CD4-positive, alpha-beta T cell (primary cell): ENCODE measurements at regions not wholly inside any gene's neighbourhood (a gene's known extent, or its start where the extent isn't known, plus 50 kb on each side); places are given as distances from the start of the nearest gene placed in this dataset.

Experiments
- ATAC-seq: fragments of 200-7000 bp; cut with Tn5 transposase; one replicate; pipeline ENCODE4 v1.10.0; 2022; ENCODE audit warnings: mild to moderate bottlenecking; ENCODE audit not compliant: poor library complexity
- CTCF ChIA-PET: fragments of 350-600 bp; sonication (Branson Sonifier 250); formaldehyde crosslinking; loops from one replicate; lab custom pipeline; 2021; ENCODE audit warnings: antibody characterized with exemption, inconsistent platforms; lab: Charles Lee
- POLR2A ChIA-PET: fragments of 350-600 bp; sonication (Branson Sonifier 250); formaldehyde crosslinking; loops from one replicate; lab custom pipeline; 2021; ENCODE audit warnings: antibody characterized with exemption, inconsistent platforms; lab: Charles Lee
- DNase-seq, 14 experiments: peaks; one replicate each; pipeline ENCODE4 v3.0.0-alpha.2; 2013 to 2020; ENCODE audit warnings: mixed read lengths in 2 of 14
- H3K27ac ChIP-seq, 2 donors: one replicate each; pipeline versions ENCODE4 v1.5.1 to v1.7.0; 2013; ENCODE audit warnings: low read length in 2 of 2, low read depth in 1 of 2, mild to moderate bottlenecking in 1 of 2
- H3K27me3 ChIP-seq, 2 experiments: 1 replicate in 1 of 2; 2 replicates in 1 of 2; pipeline versions ENCODE4 v1.6.1 to v1.7.0; 2013; ENCODE audit warnings: low read length in 2 of 2, control low read depth in 1 of 2, mild to moderate bottlenecking in 1 of 2, moderate library complexity in 1 of 2; ENCODE audit not compliant: insufficient read depth in 2 of 2, control insufficient read depth in 1 of 2
- H3K36me3 ChIP-seq: one replicate; pipeline ENCODE4 v1.6.1; 2013; ENCODE audit warnings: low read length, control low read depth; ENCODE audit not compliant: insufficient read depth
- H3K4me1 ChIP-seq: one replicate; pipeline ENCODE4 v1.6.1; 2013; ENCODE audit warnings: low read length, control low read depth; ENCODE audit not compliant: insufficient read depth
- H3K4me3 ChIP-seq: one replicate; pipeline ENCODE4 v1.5.1; 2013; ENCODE audit warnings: mild to moderate bottlenecking, low read length, moderate library complexity
- H3K9me3 ChIP-seq, 2 experiments: 1 replicate in 1 of 2; 2 replicates in 1 of 2; pipeline versions ENCODE4 v1.6.1 to v1.7.0; 2013; ENCODE audit warnings: low read length in 2 of 2, mild to moderate bottlenecking in 2 of 2, control low read depth in 1 of 2, moderate library complexity in 1 of 2; ENCODE audit not compliant: control insufficient read depth in 1 of 2, insufficient read depth in 1 of 2
- H3K27ac Mint-ChIP-seq: one replicate; pipeline ENCODE4 v1.8.0; 2020; ENCODE audit warnings: mixed read lengths
- H3K27me3 Mint-ChIP-seq: one replicate; pipeline ENCODE4 v1.8.0; 2021; ENCODE audit warnings: mixed read lengths
- H3K36me3 Mint-ChIP-seq: one replicate; pipeline ENCODE4 v1.8.0; 2021; ENCODE audit warnings: low read depth, mixed read lengths
- H3K4me1 Mint-ChIP-seq: one replicate; pipeline ENCODE4 v1.8.0; 2021; ENCODE audit warnings: low read depth, mixed read lengths
- H3K4me3 Mint-ChIP-seq: one replicate; pipeline ENCODE4 v1.8.0; 2020; ENCODE audit warnings: mild to moderate bottlenecking, mixed read lengths
- H3K9me3 Mint-ChIP-seq: one replicate; pipeline ENCODE4 v1.8.0; 2020; ENCODE audit warnings: mixed read lengths
- intact Hi-C, 2 experiments: fragments of 100-400 bp; cut with DNase I in 1 of 2; cut with micrococcal nuclease in 1 of 2; formaldehyde crosslinking; loops; one replicate each; pipeline versions ENCODE4 v1.15.1 to v1.9.0; 2023 to 2025; cut with DNase I, micrococcal nuclease
- TF ChIP-seq, protein P1 (sequence below): fragments of 200-600 bp; IDR thresholded peaks from one replicate; pipeline ENCODE4 v1.8.0; 2022; ENCODE audit warnings: antibody characterized with exemption, mild to moderate bottlenecking

DNA sequence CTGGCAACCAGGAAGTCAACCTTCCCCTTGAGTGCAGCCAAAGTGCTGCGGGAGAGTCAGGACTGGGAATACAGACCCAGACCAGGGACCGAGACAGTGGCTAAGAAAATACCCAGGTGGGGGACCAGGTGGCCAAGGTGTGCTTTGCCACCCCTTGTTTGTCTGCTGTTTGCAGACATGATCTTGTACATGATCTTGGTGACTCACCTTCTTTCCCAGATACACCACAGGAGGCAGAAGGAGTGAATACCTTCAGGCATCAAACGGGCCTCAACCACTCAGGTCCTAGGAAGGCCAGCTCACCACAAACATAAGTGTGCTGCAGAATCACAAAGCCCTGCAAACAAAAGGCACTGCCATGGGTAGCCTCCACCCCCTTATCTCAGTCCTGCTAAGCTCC, 62.0 kb downstream of the CNGA2 start:
- no peaks in the 10 kb centered on the region for H3K27me3 ChIP-seq
- no peak for DNase-seq
- no peaks in the 10 kb centered on the region for H3K9me3 ChIP-seq
- H3K27me3 Mint-ChIP-seq, result no peaks in the 10 kb centered on the region
- H3K27ac ChIP-seq, result no peak overlapping the region
- no peak overlapping the region for H3K4me3 ChIP-seq
- ChIA-PET POLR2A (no interaction called here), CTCF (no interaction called here)
- intact Hi-C loops, result no loop called here
- H3K4me1 ChIP-seq, result no peaks in the 10 kb centered on the region
- no peaks in the 10 kb centered on the region for H3K36me3 ChIP-seq
- no peak overlapping the region for H3K4me3 Mint-ChIP-seq
- TF ChIP-seq, protein P1, sequence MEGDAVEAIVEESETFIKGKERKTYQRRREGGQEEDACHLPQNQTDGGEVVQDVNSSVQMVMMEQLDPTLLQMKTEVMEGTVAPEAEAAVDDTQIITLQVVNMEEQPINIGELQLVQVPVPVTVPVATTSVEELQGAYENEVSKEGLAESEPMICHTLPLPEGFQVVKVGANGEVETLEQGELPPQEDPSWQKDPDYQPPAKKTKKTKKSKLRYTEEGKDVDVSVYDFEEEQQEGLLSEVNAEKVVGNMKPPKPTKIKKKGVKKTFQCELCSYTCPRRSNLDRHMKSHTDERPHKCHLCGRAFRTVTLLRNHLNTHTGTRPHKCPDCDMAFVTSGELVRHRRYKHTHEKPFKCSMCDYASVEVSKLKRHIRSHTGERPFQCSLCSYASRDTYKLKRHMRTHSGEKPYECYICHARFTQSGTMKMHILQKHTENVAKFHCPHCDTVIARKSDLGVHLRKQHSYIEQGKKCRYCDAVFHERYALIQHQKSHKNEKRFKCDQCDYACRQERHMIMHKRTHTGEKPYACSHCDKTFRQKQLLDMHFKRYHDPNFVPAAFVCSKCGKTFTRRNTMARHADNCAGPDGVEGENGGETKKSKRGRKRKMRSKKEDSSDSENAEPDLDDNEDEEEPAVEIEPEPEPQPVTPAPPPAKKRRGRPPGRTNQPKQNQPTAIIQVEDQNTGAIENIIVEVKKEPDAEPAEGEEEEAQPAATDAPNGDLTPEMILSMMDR, result no peak
- no peaks in the 10 kb centered on the region for H3K36me3 Mint-ChIP-seq
- H3K9me3 Mint-ChIP-seq, result no peaks in the 10 kb centered on the region
- ATAC-seq, result no peak
- H3K27ac Mint-ChIP-seq, result no peak overlapping the region
- no peaks in the 10 kb centered on the region for H3K4me1 Mint-ChIP-seq

DNA sequence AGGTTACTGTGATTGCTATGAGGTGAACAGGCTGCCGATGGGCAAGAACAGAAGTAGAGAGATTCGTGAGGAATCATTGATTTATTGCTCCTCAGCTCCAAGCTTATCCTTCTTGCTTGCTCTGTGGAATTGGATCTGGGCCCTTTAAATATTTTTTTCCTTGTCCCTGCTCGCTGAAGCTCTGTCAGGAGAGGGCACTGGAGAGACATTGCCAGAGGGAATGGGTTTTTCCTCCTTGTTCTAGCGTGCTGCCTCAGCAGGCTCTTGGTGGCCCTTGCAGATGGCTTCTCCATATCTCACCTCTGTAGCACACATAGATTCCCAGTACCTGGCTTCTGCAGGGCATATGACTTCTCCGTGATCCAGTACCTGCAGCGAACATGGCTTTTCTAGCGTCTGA, 67.4 kb downstream of the CNGA2 start:
- H3K27me3 Mint-ChIP-seq, result peaks cover 3% of the 10 kb centered on the region
- H3K27me3 ChIP-seq, result no peaks in the 10 kb centered on the region
- no peak overlapping the region for H3K4me3 Mint-ChIP-seq
- no peak overlapping the region for H3K4me3 ChIP-seq
- H3K9me3 ChIP-seq, result no peaks in the 10 kb centered on the region
- POLR2A ChIA-PET, result no interaction called here
- H3K4me1 Mint-ChIP-seq, result no peaks in the 10 kb centered on the region
- H3K36me3 ChIP-seq, result no peaks in the 10 kb centered on the region
- TF ChIP-seq, protein P1, result no peak
- intact Hi-C loops, result no loop called here
- ATAC-seq (no peak), DNase-seq (no peak)
- no peak overlapping the region for H3K27ac ChIP-seq
- H3K9me3 Mint-ChIP-seq, result no peaks in the 10 kb centered on the region
- no peak overlapping the region for H3K27ac Mint-ChIP-seq
- H3K36me3 Mint-ChIP-seq, result no peaks in the 10 kb centered on the region
- CTCF ChIA-PET, result interaction anchor here (1.4 kb wide), 1 partner anchor 10 kb away, joined by 4 read pairs; no protein-coding TSS in a partner anchor
- H3K4me1 ChIP-seq, result no peaks in the 10 kb centered on the region

DNA sequence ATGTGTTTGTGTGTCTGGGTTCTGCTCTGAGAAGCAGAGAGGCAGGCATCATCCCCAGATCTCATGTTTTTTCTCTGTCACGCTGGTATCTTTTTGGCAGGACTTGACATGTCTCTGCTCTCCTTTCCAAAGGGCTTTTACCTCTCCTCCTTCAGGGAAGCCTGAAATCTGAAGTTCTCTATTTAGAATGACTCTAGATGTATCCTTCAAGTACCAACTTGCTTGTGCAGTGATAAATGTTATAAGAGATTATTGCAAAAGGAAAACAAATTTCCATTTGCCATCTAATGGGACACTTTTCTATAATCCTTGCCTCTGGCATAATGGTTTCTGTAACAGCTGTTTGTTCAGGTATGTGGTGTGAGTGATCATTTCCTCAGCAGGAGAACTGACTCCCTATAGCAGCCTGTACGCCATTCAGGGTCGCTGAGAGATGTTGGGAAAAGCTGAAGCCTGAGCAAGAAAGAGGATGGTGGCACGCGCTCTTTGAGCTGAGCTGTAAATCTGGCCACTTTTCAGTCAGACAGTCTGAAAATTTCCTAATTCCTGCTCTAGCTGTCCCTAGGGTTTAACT, 72.5 kb downstream of the CNGA2 start:
- Mint-ChIP-seq H3K36me3 (no peaks in the 10 kb centered on the region), H3K9me3 (no peaks in the 10 kb centered on the region), H3K4me3 (no peak overlapping the region), H3K27ac (no peak overlapping the region), H3K4me1 (no peaks in the 10 kb centered on the region), H3K27me3 (peaks cover 3% of the 10 kb centered on the region)
- intact Hi-C loops, result no loop called here
- no peaks in the 10 kb centered on the region for H3K9me3 ChIP-seq
- H3K4me3 ChIP-seq, result no peak overlapping the region
- ChIA-PET POLR2A (no interaction called here), CTCF (no interaction called here)
- H3K36me3 ChIP-seq, result no peaks in the 10 kb centered on the region
- H3K27ac ChIP-seq, result no peak overlapping the region
- no peak for ATAC-seq
- H3K27me3 ChIP-seq, result no peaks in the 10 kb centered on the region
- TF ChIP-seq, protein P1, result no peak
- H3K4me1 ChIP-seq, result no peaks in the 10 kb centered on the region
- no peak for DNase-seq
